ENCODE measurements at regions not wholly inside any gene's neighbourhood (a gene's known extent, or its start where the extent isn't known, plus 50 kb on each side); places are given as distances from the start of the nearest gene placed in this dataset.
A peak's percentile ranks its signal among the peaks of the same experiment; 100 is the strongest.

DNA sequence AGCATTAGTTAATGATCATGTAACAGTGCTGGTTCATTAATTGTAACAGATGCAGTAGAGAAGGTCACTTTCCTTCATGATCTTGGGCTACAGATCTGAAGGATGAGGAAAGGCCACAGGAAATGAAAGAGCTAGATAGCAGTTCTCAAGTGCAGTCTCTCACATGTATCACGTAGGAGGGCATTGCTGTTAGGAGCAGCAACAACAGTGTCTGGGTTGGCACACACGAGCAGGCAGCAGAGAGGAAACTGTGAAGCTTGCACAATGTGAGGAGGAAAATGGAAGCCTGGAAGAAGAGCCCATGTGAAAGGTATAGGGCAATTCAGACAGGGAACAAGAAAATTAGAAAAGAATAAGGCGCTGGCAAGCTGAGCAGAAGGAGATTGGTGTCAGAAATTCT lies 1741.5 kb downstream of the PCDH9 start:
- no peaks in the 10 kb centered on the region for H3K4me1 ChIP-seq (ENCODE audit: insufficient read depth, low read length)
- no peak overlapping the region for H3K4me2 ChIP-seq (ENCODE audit: insufficient read depth, insufficient read length, low read length)
- H3K27ac ChIP-seq (ENCODE audit: insufficient read length, low read depth, low read length), result no peak overlapping the region
- peaks cover 2 to 7% of the 10 kb centered on the region in 2 experiments; a peak in 3 of 5 replicates for H3K9me3 Mint-ChIP-seq
- H3K23ac ChIP-seq (ENCODE audit: insufficient read length, low read depth, low read length), result no peak overlapping the region
- H3K18ac ChIP-seq (ENCODE audit: insufficient read length, low read depth, low read length), result no peak overlapping the region
- H2BK12ac ChIP-seq (ENCODE audit: insufficient read length, low read depth, low read length), result no peak overlapping the region
- H2AK5ac ChIP-seq (ENCODE audit: insufficient read length, low read length), result no peak overlapping the region
- no peak overlapping the region for H2AFZ ChIP-seq (ENCODE audit: low read length)
- no CpG with 5 or more reads among the region's 3 CpGs for WGBS (ENCODE audit: extremely low coverage, insufficient read length, low lambda C conversion rate)
- TF ChIP-seq CTCF (conservative IDR thresholded peaks at IDR 0.05), result no peak
- no peak overlapping the region for H3K4ac ChIP-seq (ENCODE audit: low read depth, low read length)
- H2BK20ac ChIP-seq (ENCODE audit: low read depth, low read length, poor library complexity, severe bottlenecking), result no peak overlapping the region
- no peaks in the 10 kb centered on the region for H3K27me3 ChIP-seq (ENCODE audit: insufficient read depth, low read length)
- H2BK15ac ChIP-seq (ENCODE audit: low read depth, low read length), result no peak overlapping the region
- H3K9me3 ChIP-seq (ENCODE audit: control insufficient read depth, low read depth, low read length), result no peaks in the 10 kb centered on the region
- H3K27ac Mint-ChIP-seq, result peak overlapping the region in 1 of 3 experiments; percentile 12; a peak in 1 of 7 replicates
- H3K9ac ChIP-seq (ENCODE audit: extremely low read depth, insufficient read length, low read length), result no peak overlapping the region
- DNase-seq, result no peak
- H2BK5ac ChIP-seq (ENCODE audit: insufficient read length, low read length), result no peak overlapping the region
- H4K20me1 ChIP-seq (ENCODE audit: control insufficient read depth, insufficient read depth, insufficient read length), result no peaks in the 10 kb centered on the region
- no peaks in the 10 kb centered on the region for H3K27me3 Mint-ChIP-seq (ENCODE audit: low read depth)
- no peak overlapping the region for H3K4me3 Mint-ChIP-seq
- H3K79me2 ChIP-seq (ENCODE audit: insufficient read depth, low read length), result no peaks in the 10 kb centered on the region
- H4K5ac ChIP-seq (ENCODE audit: insufficient read length, low read depth, low read length), result no peak overlapping the region
- no peaks in the 10 kb centered on the region for H3K23me2 ChIP-seq (ENCODE audit: insufficient read length, low read depth, low read length, poor library complexity, severe bottlenecking)
- peaks cover 0 to 3% of the 10 kb centered on the region in 2 experiments; a peak in 2 of 4 replicates for H3K4me1 Mint-ChIP-seq
- no peak overlapping the region for H4K91ac ChIP-seq (ENCODE audit: insufficient read length, low read depth, low read length)
- no peak overlapping the region for H3K14ac ChIP-seq (ENCODE audit: insufficient read depth, low read length)
- H2BK120ac ChIP-seq (ENCODE audit: low read depth, low read length, poor library complexity, severe bottlenecking), result no peak overlapping the region
- no peaks in the 10 kb centered on the region for H3K79me1 ChIP-seq (ENCODE audit: insufficient read depth, low read depth, low read length, poor library complexity, severe bottlenecking)
- H3K36me3 Mint-ChIP-seq (ENCODE audit: insufficient read depth in 1 of 3, low read depth in 3 of 3), result peaks cover 0 to 2% (median 0%) of the 10 kb centered on the region in 3 experiments; a peak in 1 of 7 replicates
- H4K8ac ChIP-seq (replicated peaks; ENCODE audit: insufficient read length, low read depth, low read length), result no peak overlapping the region
- H3T11ph ChIP-seq (ENCODE audit: low read length), result no peak overlapping the region
- no peak overlapping the region for H3K56ac ChIP-seq (ENCODE audit: insufficient read length, low read depth, low read length)
